Mucosa of descending colon (tissue), 3 donors: ENCODE measurements at regions not wholly inside any gene's neighbourhood (a gene's known extent, or its start where the extent isn't known, plus 50 kb on each side); places are given as distances from the start of the nearest gene placed in this dataset.

Experiments used
- ATAC-seq: fragments of 200-7000 bp; cut with Tn5 transposase; one replicate; pipeline ENCODE4 v1.9.1; 2020; ENCODE audit warnings: mild to moderate bottlenecking, moderate library complexity
- DNase-seq, 3 donors: peaks; one replicate each; pipeline ENCODE4 v3.0.0-alpha.2; 2020
- H3K36me3 ChIP-seq: fragments of 200-600 bp; one replicate; pipeline ENCODE4 v1.8.0; 2021; ENCODE audit warnings: low read depth, mild to moderate bottlenecking
- H3K4me1 ChIP-seq: fragments of 200-600 bp; one replicate; pipeline ENCODE4 v1.8.0; 2021; ENCODE audit warnings: low read depth, mild to moderate bottlenecking
- H3K4me3 ChIP-seq: fragments of 200-600 bp; one replicate; pipeline ENCODE4 v1.8.0; 2021; ENCODE audit warnings: mild to moderate bottlenecking
- H3K9me3 ChIP-seq: fragments of 200-600 bp; one replicate; pipeline ENCODE4 v1.8.0; 2021; ENCODE audit warnings: mild to moderate bottlenecking
- intact Hi-C, 2 donors: fragments of 100-400 bp; cut with DNase I in 1 of 2; cut with micrococcal nuclease in 1 of 2; formaldehyde crosslinking; loops; one replicate each; pipeline versions ENCODE4 v1.11.0 to v1.11.1; 2022; cut with DNase I, micrococcal nuclease
- TF ChIP-seq, protein P1 (sequence below): fragments of 200-600 bp; IDR thresholded peaks from one replicate; pipeline ENCODE4 v1.8.0; 2022; ENCODE audit warnings: antibody characterized with exemption, mild to moderate bottlenecking
- donor health status: DM: no; HTN: no; CAD: no; lungs with moderate emphysema.
- donor health status: DM: no; HTN: no; CAD: no.
- donor health status: DM: no; HTN: yes; CAD: no.

DNA sequence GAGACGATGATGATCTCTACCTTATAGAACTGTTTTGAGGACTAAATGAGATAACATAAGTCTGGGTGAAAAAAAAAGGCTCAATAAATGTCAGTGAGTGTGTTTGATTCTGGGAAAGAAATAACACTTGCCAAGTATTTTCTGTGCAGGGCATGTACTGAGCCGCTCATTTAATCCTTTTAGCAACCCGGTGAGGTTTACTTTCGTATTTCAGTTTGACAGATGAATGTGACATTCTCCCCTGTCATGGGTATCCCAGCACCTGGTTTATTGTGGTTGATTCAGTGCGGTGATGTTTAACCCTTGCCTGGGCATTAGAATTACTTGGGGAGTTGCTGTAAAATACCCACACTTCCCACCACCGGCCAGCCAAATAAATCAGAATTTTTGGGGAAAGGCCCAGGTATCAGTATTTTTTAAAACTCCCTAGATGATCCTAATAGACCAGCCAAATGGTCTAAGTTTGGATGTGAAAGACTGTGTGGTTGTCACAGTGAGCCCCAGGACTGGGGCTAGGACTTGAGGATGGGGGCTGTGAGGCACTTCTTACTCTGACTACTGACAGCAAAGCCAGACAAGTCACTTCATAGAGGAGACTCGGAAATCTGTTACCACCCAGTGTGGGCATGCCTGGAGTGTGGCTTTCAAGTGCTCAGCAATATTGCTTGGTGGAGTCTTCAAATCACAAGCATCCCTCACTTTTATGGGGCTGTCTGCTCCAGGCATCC lies 100.2 kb upstream of the KCNG1 start:
- no peak for DNase-seq
- Histone ChIP-seq H3K4me1 (peaks cover 5% of the 10 kb centered on the region), H3K9me3 (no peaks in the 10 kb centered on the region), H3K36me3 (no peaks in the 10 kb centered on the region), H3K4me3 (no peak overlapping the region)
- intact Hi-C loops = no loop called here
- ATAC-seq = peak; percentile 43
- TF ChIP-seq, protein P1, sequence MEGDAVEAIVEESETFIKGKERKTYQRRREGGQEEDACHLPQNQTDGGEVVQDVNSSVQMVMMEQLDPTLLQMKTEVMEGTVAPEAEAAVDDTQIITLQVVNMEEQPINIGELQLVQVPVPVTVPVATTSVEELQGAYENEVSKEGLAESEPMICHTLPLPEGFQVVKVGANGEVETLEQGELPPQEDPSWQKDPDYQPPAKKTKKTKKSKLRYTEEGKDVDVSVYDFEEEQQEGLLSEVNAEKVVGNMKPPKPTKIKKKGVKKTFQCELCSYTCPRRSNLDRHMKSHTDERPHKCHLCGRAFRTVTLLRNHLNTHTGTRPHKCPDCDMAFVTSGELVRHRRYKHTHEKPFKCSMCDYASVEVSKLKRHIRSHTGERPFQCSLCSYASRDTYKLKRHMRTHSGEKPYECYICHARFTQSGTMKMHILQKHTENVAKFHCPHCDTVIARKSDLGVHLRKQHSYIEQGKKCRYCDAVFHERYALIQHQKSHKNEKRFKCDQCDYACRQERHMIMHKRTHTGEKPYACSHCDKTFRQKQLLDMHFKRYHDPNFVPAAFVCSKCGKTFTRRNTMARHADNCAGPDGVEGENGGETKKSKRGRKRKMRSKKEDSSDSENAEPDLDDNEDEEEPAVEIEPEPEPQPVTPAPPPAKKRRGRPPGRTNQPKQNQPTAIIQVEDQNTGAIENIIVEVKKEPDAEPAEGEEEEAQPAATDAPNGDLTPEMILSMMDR = no peak

- intact Hi-C loops = no loop called here
- ATAC-seq = peak; percentile 19
These were observed 99.0 kb upstream of the KCNG1 start for GRCh38 chr20:51121901-51122412.

GRCh38 chr20:51121272-51121671 lies 98.4 kb upstream of the KCNG1 start:
- Histone ChIP-seq H3K4me1 (peaks cover 5% of the 10 kb centered on the region), H3K4me3 (no peak overlapping the region), H3K9me3 (no peaks in the 10 kb centered on the region), H3K36me3 (no peaks in the 10 kb centered on the region)
- DNase-seq (no peak), ATAC-seq (peak; percentile 27)
- intact Hi-C loops = no loop called here
- TF ChIP-seq, protein P1 = no peak

More at GRCh38 chr20:51121901-51122412, 99.0 kb upstream of the KCNG1 start:
- TF ChIP-seq, protein P1 = no peak
- Histone ChIP-seq H3K9me3 (no peaks in the 10 kb centered on the region), H3K4me1 (peaks cover 5% of the 10 kb centered on the region), H3K36me3 (no peaks in the 10 kb centered on the region), H3K4me3 (no peak overlapping the region)
- DNase-seq = no peak

DNA sequence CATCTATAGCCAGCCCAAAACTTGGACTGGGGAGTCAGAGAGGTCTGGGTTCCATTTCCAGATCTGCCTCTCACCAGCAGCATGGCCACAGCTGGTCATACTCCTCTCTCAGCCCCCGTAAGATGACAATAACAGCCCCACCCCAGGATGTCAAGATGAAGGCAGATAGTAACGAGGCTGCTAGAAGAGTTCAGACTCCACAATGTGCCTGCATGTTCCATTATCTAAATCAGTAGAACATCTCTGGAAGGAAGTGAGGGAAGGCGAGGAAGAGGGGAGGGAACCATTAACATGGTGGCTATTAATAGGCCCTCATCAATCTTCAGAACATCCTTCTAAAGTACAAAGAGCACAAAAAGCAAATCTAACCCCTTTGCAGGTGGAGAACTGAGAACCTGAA lies 98.0 kb upstream of the KCNG1 start:
- TF ChIP-seq, protein P1 = no peak

DNA sequence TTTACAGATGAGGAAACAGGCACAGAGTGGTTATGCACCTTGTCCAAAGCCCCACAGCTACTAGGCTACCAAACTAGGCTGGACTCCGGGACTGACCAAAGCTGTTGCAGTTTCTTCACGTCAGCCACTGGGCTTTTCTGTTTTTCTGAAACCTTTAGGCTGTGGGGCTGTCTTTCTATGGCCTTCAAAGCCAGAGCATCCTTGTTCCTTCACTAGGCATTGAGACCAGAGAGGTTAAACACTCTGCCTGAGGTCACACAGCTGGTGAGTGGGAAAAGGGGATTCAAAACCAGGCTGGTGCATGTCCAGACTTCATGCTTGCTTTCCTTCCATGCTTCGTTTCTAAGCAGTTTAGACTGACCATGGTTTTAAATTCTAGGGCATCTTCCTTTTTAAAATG lies 97.5 kb upstream of the KCNG1 start:
- intact Hi-C loops = no loop called here

More for the DNA sequence above, 98.0 kb upstream of the KCNG1 start:
- ATAC-seq (no peak), DNase-seq (no peak)
- no peaks in the 10 kb centered on the region for H3K9me3 ChIP-seq
- H3K36me3 ChIP-seq = no peaks in the 10 kb centered on the region
- intact Hi-C loops = no loop called here
- H3K4me3 ChIP-seq = no peak overlapping the region
- H3K4me1 ChIP-seq = peaks cover 5% of the 10 kb centered on the region

More for the DNA sequence above, 97.5 kb upstream of the KCNG1 start:
- peaks cover 5% of the 10 kb centered on the region for H3K4me1 ChIP-seq
- DNase-seq = no peak
- no peak overlapping the region for H3K4me3 ChIP-seq
- TF ChIP-seq, protein P1 = no peak
- H3K9me3 ChIP-seq = no peaks in the 10 kb centered on the region
- ATAC-seq = no peak
- H3K36me3 ChIP-seq = no peaks in the 10 kb centered on the region
